Cardiac fibroblast (primary cell): ENCODE measurements at regions not wholly inside any gene's neighbourhood (a gene's known extent, or its start where the extent isn't known, plus 50 kb on each side); places are given as distances from the start of the nearest gene placed in this dataset.

Experiments
- DNase-seq, 2 donors: peaks; one replicate each; pipeline versions ENCODE4 v3.0.0 to v3.0.0-alpha.2; 2010; ENCODE audit warnings: low read depth in 2 of 2
- H3K4me3 ChIP-seq, 2 donors: replicated peaks in 1 of 2; 1 replicate in 1 of 2; 2 replicates in 1 of 2; pipeline ENCODE4 v1.5.1; 2011; ENCODE audit warnings: low read depth in 2 of 2, low read length in 2 of 2, mild to moderate bottlenecking in 2 of 2, moderate library complexity in 1 of 2
- CTCF ChIP-seq: IDR thresholded peaks from one replicate; pipeline ENCODE4 v1.5.1; 2011; ENCODE audit warnings: low read depth, mild to moderate bottlenecking, low read length, inconsistent platforms

GRCh38 chr15:54884312-54884711, 312.4 kb downstream of the RSL24D1 start:
- TF ChIP-seq CTCF: no peak
- DNase-seq: no peak
- no peak overlapping the region for H3K4me3 ChIP-seq

GRCh38 chr15:54859982-54860381, 336.8 kb downstream of the RSL24D1 start:
- no peak overlapping the region for H3K4me3 ChIP-seq
- no peak for TF ChIP-seq CTCF
- DNase-seq: no peak

GRCh38 chr15:54854667-54855066, 342.1 kb downstream of the RSL24D1 start:
- TF ChIP-seq CTCF: no peak
- H3K4me3 ChIP-seq: no peak overlapping the region
- no peak for DNase-seq

GRCh38 chr15:54850101-54850500, 346.6 kb downstream of the RSL24D1 start:
- no peak for DNase-seq
- no peak overlapping the region for H3K4me3 ChIP-seq
- TF ChIP-seq CTCF: no peak

GRCh38 chr15:54843006-54843405, 353.7 kb downstream of the RSL24D1 start:
- H3K4me3 ChIP-seq: no peak overlapping the region
- DNase-seq: no peak
- no peak for TF ChIP-seq CTCF

GRCh38 chr15:54841701-54842305, 354.9 kb downstream of the RSL24D1 start:
- H3K4me3 ChIP-seq: no peak overlapping the region
- TF ChIP-seq CTCF: no peak
- DNase-seq: no peak
